ENCODE measurements at regions not wholly inside any gene's neighbourhood (a gene's known extent, or its start where the extent isn't known, plus 50 kb on each side); places are given as distances from the start of the nearest gene placed in this dataset.

GRCh38 chr5:60092671-60093422, 199.3 kb upstream of the PDE4D start:
- TF ChIP-seq CTCF (IDR thresholded peaks at IDR 0.05; ENCODE audit: insufficient read depth, low read length, poor library complexity, severe bottlenecking), result no peak
- no peaks in the 10 kb centered on the region for H3K36me3 ChIP-seq (ENCODE audit: control insufficient read depth, insufficient read depth, low read length)
- no peak overlapping the region for H3K4me3 ChIP-seq (ENCODE audit: low read depth, low read length)
- H3K27me3 ChIP-seq (ENCODE audit: control insufficient read depth, insufficient read depth, low read length), result no peaks in the 10 kb centered on the region
- DNase-seq (ENCODE audit: low read depth), result peak; percentile 7

- H3K36me3 ChIP-seq (ENCODE audit: control insufficient read depth, insufficient read depth, low read length), result no peaks in the 10 kb centered on the region
- no peak for DNase-seq (ENCODE audit: low read depth)
- no peaks in the 10 kb centered on the region for H3K27me3 ChIP-seq (ENCODE audit: control insufficient read depth, insufficient read depth, low read length)
- TF ChIP-seq CTCF (IDR thresholded peaks at IDR 0.05; ENCODE audit: insufficient read depth, low read length, poor library complexity, severe bottlenecking), result no peak
- H3K4me3 ChIP-seq (ENCODE audit: low read depth, low read length), result no peak overlapping the region
Observed at GRCh38 chr5:60086583-60086982, 193.1 kb upstream of the PDE4D start.

- DNase-seq (ENCODE audit: low read depth), result no peak
- no peak for TF ChIP-seq CTCF (IDR thresholded peaks at IDR 0.05; ENCODE audit: insufficient read depth, low read length, poor library complexity, severe bottlenecking)
- no peaks in the 10 kb centered on the region for H3K36me3 ChIP-seq (ENCODE audit: control insufficient read depth, insufficient read depth, low read length)
- H3K27me3 ChIP-seq (ENCODE audit: control insufficient read depth, insufficient read depth, low read length), result no peaks in the 10 kb centered on the region
- H3K4me3 ChIP-seq (ENCODE audit: low read depth, low read length), result no peak overlapping the region
Observed at GRCh38 chr5:60084226-60084625, 190.7 kb upstream of the PDE4D start.

DNA sequence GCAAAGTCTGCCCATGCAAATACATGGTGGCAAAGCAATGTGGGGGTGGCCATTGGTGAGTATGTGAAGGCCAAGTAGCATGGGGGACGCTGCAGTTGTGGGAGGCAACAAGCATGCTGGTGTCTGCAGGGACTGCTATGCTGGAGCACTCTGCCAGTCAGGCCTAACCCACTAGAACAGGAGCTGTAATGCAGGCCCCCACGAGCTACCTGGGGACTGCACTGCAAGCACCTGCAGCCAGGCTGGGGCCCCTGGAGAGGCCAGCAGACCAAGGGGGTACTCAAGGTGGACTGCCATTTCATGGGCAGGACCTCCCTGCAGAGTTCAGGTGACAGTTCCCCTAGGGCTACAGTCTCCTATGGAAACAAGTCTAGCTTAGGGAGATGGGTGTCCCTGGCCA, 183.8 kb upstream of the PDE4D start:
- TF ChIP-seq CTCF (IDR thresholded peaks at IDR 0.05; ENCODE audit: insufficient read depth, low read length, poor library complexity, severe bottlenecking), result no peak
- H3K4me3 ChIP-seq (ENCODE audit: low read depth, low read length), result no peak overlapping the region
- no peak for DNase-seq (ENCODE audit: low read depth)
- no peaks in the 10 kb centered on the region for H3K27me3 ChIP-seq (ENCODE audit: control insufficient read depth, insufficient read depth, low read length)
- no peaks in the 10 kb centered on the region for H3K36me3 ChIP-seq (ENCODE audit: control insufficient read depth, insufficient read depth, low read length)

DNA sequence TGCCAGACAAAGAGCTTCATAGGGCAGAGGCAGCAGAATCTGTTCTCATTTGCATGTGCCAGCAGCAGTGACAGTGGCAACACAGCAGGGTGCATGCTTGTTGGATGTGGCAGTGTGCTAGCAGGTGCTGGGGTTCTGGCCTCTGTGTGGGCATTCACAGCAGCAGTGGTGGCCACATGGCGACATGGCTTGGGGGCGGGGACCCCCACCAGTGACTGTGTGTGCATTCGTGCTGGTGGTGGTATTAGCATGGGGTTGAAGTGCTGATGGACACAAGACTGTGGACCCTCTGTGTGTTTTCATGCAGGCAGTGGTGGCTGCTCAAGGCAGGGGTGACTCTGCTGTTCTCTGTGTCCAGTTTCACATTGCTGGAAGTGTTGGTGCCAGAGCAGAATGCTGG, 183.2 kb upstream of the PDE4D start:
- no peak for DNase-seq (ENCODE audit: low read depth)
- no peaks in the 10 kb centered on the region for H3K36me3 ChIP-seq (ENCODE audit: control insufficient read depth, insufficient read depth, low read length)
- no peaks in the 10 kb centered on the region for H3K27me3 ChIP-seq (ENCODE audit: control insufficient read depth, insufficient read depth, low read length)
- no peak overlapping the region for H3K4me3 ChIP-seq (ENCODE audit: low read depth, low read length)
- no peak for TF ChIP-seq CTCF (IDR thresholded peaks at IDR 0.05; ENCODE audit: insufficient read depth, low read length, poor library complexity, severe bottlenecking)

DNA sequence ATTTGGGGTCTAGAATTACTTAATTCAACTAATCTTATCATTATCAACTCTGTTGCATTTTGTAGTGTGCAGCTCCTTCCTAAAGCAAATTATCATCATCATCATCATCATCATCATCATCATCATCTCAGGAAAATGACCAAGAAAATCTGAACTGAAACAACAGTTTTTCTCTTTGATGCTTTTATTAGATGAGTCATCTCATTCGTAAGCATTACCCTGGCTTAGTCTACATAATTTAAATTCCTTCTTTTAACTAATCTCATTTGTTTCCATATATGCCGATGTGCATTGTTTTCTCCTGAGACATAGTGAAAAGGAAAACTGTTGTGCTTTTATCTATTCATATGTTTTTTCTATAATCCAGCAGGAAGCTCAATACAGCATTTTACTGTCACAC, 173.0 kb upstream of the PDE4D start:
- no peak for TF ChIP-seq CTCF (IDR thresholded peaks at IDR 0.05; ENCODE audit: insufficient read depth, low read length, poor library complexity, severe bottlenecking)
- no peak for DNase-seq (ENCODE audit: low read depth)
- H3K4me3 ChIP-seq (ENCODE audit: low read depth, low read length), result no peak overlapping the region
- no peaks in the 10 kb centered on the region for H3K36me3 ChIP-seq (ENCODE audit: control insufficient read depth, insufficient read depth, low read length)
- no peaks in the 10 kb centered on the region for H3K27me3 ChIP-seq (ENCODE audit: control insufficient read depth, insufficient read depth, low read length)

Data from kidney epithelial cell (primary cell).